A549 (cell line): ENCODE measurements at regions not wholly inside any gene's neighbourhood (a gene's known extent, or its start where the extent isn't known, plus 50 kb on each side); places are given as distances from the start of the nearest gene placed in this dataset.

Experiments used
- CBX8 ChIP-seq: fragments of 200-600 bp; sonication (generic); IDR thresholded peaks from 2 replicates; pipeline ENCODE4 v1.6.1; 2016
- CTCF ChIP-seq: fragments of >200 bp; sonication (Bioruptor Twin); formaldehyde crosslinking; IDR thresholded peaks from 3 replicates; pipeline ENCODE4 v1.5.1; 2016
- GATA3 ChIP-seq: IDR thresholded peaks from 2 replicates; pipeline ENCODE4 v1.6.1; 2012; ENCODE audit warnings: borderline replicate concordance
- HDAC2 ChIP-seq: fragments of 200-600 bp; sonication (generic); IDR thresholded peaks from 2 replicates; pipeline ENCODE4 v1.6.1; 2016
- HEYL ChIP-seq: fragments of 250-450 bp; sonication (Bioruptor Pico); IDR thresholded peaks from 2 replicates; pipeline ENCODE4 v1.8.0; 2021; ENCODE audit warnings: mild to moderate bottlenecking, moderate library complexity
- KDM1A ChIP-seq: fragments of 200-600 bp; sonication (generic); IDR thresholded peaks from 2 replicates; pipeline ENCODE4 v1.6.1; 2016; ENCODE audit warnings: low read depth, mild to moderate bottlenecking
- MAZ ChIP-seq: fragments of 150-350 bp; IDR thresholded peaks from 2 replicates; pipeline ENCODE4 v1.6.1; 2014; ENCODE audit warnings: antibody characterized with exemption, low read depth, low read length, borderline replicate concordance
- POLR2A ChIP-seq: IDR thresholded peaks from 2 replicates; pipeline ENCODE4 v1.6.1; 2012; ENCODE audit warnings: mild to moderate bottlenecking, low read length
- POLR2AphosphoS2 ChIP-seq: conservative IDR thresholded peaks from 2 replicates; pipeline ENCODE4 v1.6.1; 2012; ENCODE audit warnings: low read length, improper control_type of control experiment, inconsistent platforms
- SREBF2 ChIP-seq: fragments of 450-650 bp; IDR thresholded peaks from 2 replicates; pipeline ENCODE4 v1.6.1; 2014; ENCODE audit warnings: mild to moderate bottlenecking, moderate library complexity
- TF ChIP-seq, protein P1 (sequence below): fragments of 200-600 bp; sonication (generic); IDR thresholded peaks from 2 replicates; pipeline ENCODE4 v1.6.1; 2016; ENCODE audit warnings: antibody characterized with exemption, mild to moderate bottlenecking, moderate library complexity

DNA sequence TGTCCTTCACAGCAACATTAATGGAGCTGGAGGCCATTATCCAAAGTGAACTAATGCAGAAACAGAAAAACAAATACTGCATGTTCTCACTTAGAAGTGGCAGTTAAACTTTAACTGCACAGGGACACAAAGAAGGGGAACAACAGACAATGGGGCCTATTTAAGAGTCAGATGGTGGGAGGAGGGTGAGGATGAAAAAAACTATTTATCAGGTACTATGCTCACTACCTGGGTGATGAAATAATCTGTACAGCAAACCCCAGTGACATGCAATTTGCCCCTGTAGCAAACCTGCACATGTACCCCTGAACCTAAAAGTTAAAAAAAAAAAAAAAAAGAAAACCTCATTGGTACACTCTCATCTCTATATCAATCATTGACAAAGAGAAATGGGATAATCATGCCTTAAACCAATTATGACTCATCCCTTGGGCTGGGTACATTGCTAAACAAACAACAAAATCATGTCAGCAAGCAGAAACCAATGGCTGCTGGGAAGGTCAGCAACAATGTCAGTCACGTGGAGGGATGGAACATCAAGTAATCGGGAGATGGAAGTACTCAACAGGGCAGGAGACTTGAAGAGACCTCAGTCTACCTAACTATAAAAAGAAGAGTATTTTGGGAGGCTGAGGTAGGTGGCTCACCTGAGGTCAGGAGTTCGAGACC lies 479.2 kb downstream of the RMST start:
- TF ChIP-seq POLR2A (no peak), GATA3 (no peak), SREBF2 (no peak), CTCF (no peak), CBX8 (no peak), MAZ (no peak), KDM1A (no peak), HDAC2 (no peak), HEYL (CRISPR knock-in tag) (no peak), POLR2AphosphoS2 (no peak)
- TF ChIP-seq, protein P1, sequence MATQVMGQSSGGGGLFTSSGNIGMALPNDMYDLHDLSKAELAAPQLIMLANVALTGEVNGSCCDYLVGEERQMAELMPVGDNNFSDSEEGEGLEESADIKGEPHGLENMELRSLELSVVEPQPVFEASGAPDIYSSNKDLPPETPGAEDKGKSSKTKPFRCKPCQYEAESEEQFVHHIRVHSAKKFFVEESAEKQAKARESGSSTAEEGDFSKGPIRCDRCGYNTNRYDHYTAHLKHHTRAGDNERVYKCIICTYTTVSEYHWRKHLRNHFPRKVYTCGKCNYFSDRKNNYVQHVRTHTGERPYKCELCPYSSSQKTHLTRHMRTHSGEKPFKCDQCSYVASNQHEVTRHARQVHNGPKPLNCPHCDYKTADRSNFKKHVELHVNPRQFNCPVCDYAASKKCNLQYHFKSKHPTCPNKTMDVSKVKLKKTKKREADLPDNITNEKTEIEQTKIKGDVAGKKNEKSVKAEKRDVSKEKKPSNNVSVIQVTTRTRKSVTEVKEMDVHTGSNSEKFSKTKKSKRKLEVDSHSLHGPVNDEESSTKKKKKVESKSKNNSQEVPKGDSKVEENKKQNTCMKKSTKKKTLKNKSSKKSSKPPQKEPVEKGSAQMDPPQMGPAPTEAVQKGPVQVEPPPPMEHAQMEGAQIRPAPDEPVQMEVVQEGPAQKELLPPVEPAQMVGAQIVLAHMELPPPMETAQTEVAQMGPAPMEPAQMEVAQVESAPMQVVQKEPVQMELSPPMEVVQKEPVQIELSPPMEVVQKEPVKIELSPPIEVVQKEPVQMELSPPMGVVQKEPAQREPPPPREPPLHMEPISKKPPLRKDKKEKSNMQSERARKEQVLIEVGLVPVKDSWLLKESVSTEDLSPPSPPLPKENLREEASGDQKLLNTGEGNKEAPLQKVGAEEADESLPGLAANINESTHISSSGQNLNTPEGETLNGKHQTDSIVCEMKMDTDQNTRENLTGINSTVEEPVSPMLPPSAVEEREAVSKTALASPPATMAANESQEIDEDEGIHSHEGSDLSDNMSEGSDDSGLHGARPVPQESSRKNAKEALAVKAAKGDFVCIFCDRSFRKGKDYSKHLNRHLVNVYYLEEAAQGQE, result no peak
